Thyroid gland (tissue), 4 donors: ENCODE measurements at regions not wholly inside any gene's neighbourhood (a gene's known extent, or its start where the extent isn't known, plus 50 kb on each side); places are given as distances from the start of the nearest gene placed in this dataset.

Experiments
- CTCF ChIP-seq, 6 experiments: fragments of 200-600 bp in 3 of 6; fragments of 450-650 bp in 3 of 6; sonication (generic) in 3 of 6; IDR thresholded peaks; one replicate each; pipeline ENCODE4 v1.5.1; 2016 to 2019; ENCODE audit warnings: antibody characterized with exemption in 6 of 6, mild to moderate bottlenecking in 2 of 6, inconsistent platforms in 1 of 6, moderate library complexity in 1 of 6
- POLR2A ChIP-seq, 2 donors: fragments of 450-650 bp; IDR thresholded peaks; one replicate each; pipeline ENCODE4 v1.6.1; 2017; ENCODE audit warnings: antibody characterized with exemption in 2 of 2, mild to moderate bottlenecking in 2 of 2, moderate library complexity in 1 of 2

GRCh38 chr10:63066606-63067005 lies 66.5 kb upstream of the NRBF2 start:
- no peak for TF ChIP-seq CTCF (IDR thresholded peaks at IDR 0.05)
- no peak for TF ChIP-seq POLR2A (IDR thresholded peaks at IDR 0.05)
